ENCODE measurements at regions not wholly inside any gene's neighbourhood (a gene's known extent, or its start where the extent isn't known, plus 50 kb on each side); places are given as distances from the start of the nearest gene placed in this dataset.
A peak's percentile ranks its signal among the peaks of the same experiment; 100 is the strongest.
"Not testable (repeated sequence)": the region's sequence is repeated elsewhere in the genome, so short reads cannot be mapped to it uniquely, and the experiment has no call there.

GRCh38 chr5:126677121-126677520 is 76.4 kb downstream of the PHAX start:
- no peak for DNase-seq (ENCODE audit: low read depth in 1 of 2, low spot score in 1 of 2)

GRCh38 chr5:126680191-126680817 is 79.6 kb downstream of the PHAX start:
- no peak for DNase-seq (ENCODE audit: low read depth in 1 of 2, low spot score in 1 of 2)

GRCh38 chr5:126681314-126681713 is 80.6 kb downstream of the PHAX start:
- not testable (repeated sequence) for DNase-seq (ENCODE audit: low read depth in 1 of 2, low spot score in 1 of 2)

GRCh38 chr5:126681970-126682369 is 81.2 kb downstream of the PHAX start:
- DNase-seq (ENCODE audit: low read depth in 1 of 2, low spot score in 1 of 2) = no peak

- no peak for DNase-seq (ENCODE audit: low read depth in 1 of 2, low spot score in 1 of 2)
Observed at GRCh38 chr5:126682856-126683255, 82.1 kb downstream of the PHAX start.

- DNase-seq (ENCODE audit: low read depth in 1 of 2, low spot score in 1 of 2) = no peak
Observed at GRCh38 chr5:126683912-126684311, 83.2 kb downstream of the PHAX start.

GRCh38 chr5:126684656-126685442 is 84.1 kb downstream of the PHAX start:
- peak in 1 of 2 donors; percentile 29 for DNase-seq (ENCODE audit: low read depth in 1 of 2, low spot score in 1 of 2)

GRCh38 chr5:126686451-126687126 is 85.8 kb downstream of the PHAX start:
- DNase-seq (ENCODE audit: low read depth in 1 of 2, low spot score in 1 of 2) = no peak

- no peak for DNase-seq (ENCODE audit: low read depth in 1 of 2, low spot score in 1 of 2)
Observed at GRCh38 chr5:126692971-126693370, 84.0 kb upstream of the LMNB1 start.

- no peak for DNase-seq (ENCODE audit: low read depth in 1 of 2, low spot score in 1 of 2)
Observed at GRCh38 chr5:126693806-126694205, 83.1 kb upstream of the LMNB1 start.

GRCh38 chr5:126694403-126694802 is 82.5 kb upstream of the LMNB1 start:
- DNase-seq (ENCODE audit: low read depth in 1 of 2, low spot score in 1 of 2) = no peak

- no peak for DNase-seq (ENCODE audit: low read depth in 1 of 2, low spot score in 1 of 2)
Observed at GRCh38 chr5:126695091-126695490, 81.8 kb upstream of the LMNB1 start.

GRCh38 chr5:126707080-126707479 is 69.9 kb upstream of the LMNB1 start:
- no peak for DNase-seq (ENCODE audit: low read depth in 1 of 2, low spot score in 1 of 2)

GRCh38 chr5:126715765-126716164 is 61.2 kb upstream of the LMNB1 start:
- no peak for DNase-seq (ENCODE audit: low read depth in 1 of 2, low spot score in 1 of 2)

- no peak for DNase-seq (ENCODE audit: low read depth in 1 of 2, low spot score in 1 of 2)
Observed at GRCh38 chr5:126716861-126717260, 60.1 kb upstream of the LMNB1 start.

- no peak for DNase-seq (ENCODE audit: low read depth in 1 of 2, low spot score in 1 of 2)
Observed at GRCh38 chr5:126718236-126718868, 58.6 kb upstream of the LMNB1 start.

GRCh38 chr5:126720369-126720768 is 56.6 kb upstream of the LMNB1 start:
- no peak for DNase-seq (ENCODE audit: low read depth in 1 of 2, low spot score in 1 of 2)

GRCh38 chr5:126723643-126724042 is 53.3 kb upstream of the LMNB1 start:
- DNase-seq (ENCODE audit: low read depth in 1 of 2, low spot score in 1 of 2) = no peak

Measured in stimulated activated CD4-positive, alpha-beta T cell treated with anti-CD3 and anti-CD28 coated beads, Interleukin-15, amount 100 ng/mL, for 1 hour (primary cell).